ENCODE measurements at regions not wholly inside any gene's neighbourhood (a gene's known extent, or its start where the extent isn't known, plus 50 kb on each side); places are given as distances from the start of the nearest gene placed in this dataset.

GRCh38 chrX:12010436-12010835, 127.8 kb upstream of the FRMPD4 start:
- Histone ChIP-seq H3K4me3 (ENCODE audit: low read depth, low read length) (no peak overlapping the region), H3K36me3 (ENCODE audit: control insufficient read depth, insufficient read depth, low read length) (no peaks in the 10 kb centered on the region), H3K27me3 (replicated peaks; ENCODE audit: control insufficient read depth, insufficient read depth, low read length) (no peaks in the 10 kb centered on the region), H3K9me3 (no peaks in the 10 kb centered on the region), H3K4me1 (no peaks in the 10 kb centered on the region)
- no peaks in the 10 kb centered on the region for H3K9me3 Mint-ChIP-seq (ENCODE audit: unreplicated experiment)
- H3K4me1 Mint-ChIP-seq (ENCODE audit: low read depth, unreplicated experiment), result peaks cover 6% of the 10 kb centered on the region
- intact Hi-C loops (cut with micrococcal nuclease; ENCODE audit: unreplicated experiment), result no loop called here
- CTCF ChIA-PET, result no interaction called here
- TF ChIP-seq, protein P1, sequence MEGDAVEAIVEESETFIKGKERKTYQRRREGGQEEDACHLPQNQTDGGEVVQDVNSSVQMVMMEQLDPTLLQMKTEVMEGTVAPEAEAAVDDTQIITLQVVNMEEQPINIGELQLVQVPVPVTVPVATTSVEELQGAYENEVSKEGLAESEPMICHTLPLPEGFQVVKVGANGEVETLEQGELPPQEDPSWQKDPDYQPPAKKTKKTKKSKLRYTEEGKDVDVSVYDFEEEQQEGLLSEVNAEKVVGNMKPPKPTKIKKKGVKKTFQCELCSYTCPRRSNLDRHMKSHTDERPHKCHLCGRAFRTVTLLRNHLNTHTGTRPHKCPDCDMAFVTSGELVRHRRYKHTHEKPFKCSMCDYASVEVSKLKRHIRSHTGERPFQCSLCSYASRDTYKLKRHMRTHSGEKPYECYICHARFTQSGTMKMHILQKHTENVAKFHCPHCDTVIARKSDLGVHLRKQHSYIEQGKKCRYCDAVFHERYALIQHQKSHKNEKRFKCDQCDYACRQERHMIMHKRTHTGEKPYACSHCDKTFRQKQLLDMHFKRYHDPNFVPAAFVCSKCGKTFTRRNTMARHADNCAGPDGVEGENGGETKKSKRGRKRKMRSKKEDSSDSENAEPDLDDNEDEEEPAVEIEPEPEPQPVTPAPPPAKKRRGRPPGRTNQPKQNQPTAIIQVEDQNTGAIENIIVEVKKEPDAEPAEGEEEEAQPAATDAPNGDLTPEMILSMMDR (IDR thresholded peaks at IDR 0.05; ENCODE audit: insufficient read depth in 1 of 2, low read depth in 1 of 2, low read length in 1 of 2, severe bottlenecking in 1 of 2, unreplicated experiment in 1 of 2), result no peak
- H3K27ac Mint-ChIP-seq (ENCODE audit: unreplicated experiment), result no peak overlapping the region
- no peaks in the 10 kb centered on the region for H3K27me3 Mint-ChIP-seq (ENCODE audit: insufficient read depth, unreplicated experiment)
- no peak for DNase-seq
- POLR2A ChIA-PET, result no interaction called here
- no TSS peak for BruUV-seq (replicated peaks)
- H3K4me3 Mint-ChIP-seq (ENCODE audit: unreplicated experiment), result no peak overlapping the region
- H3K36me3 Mint-ChIP-seq (ENCODE audit: insufficient read depth, unreplicated experiment), result no peaks in the 10 kb centered on the region

GRCh38 chrX:12011075-12011474, 127.2 kb upstream of the FRMPD4 start:
- Mint-ChIP-seq H3K27ac (ENCODE audit: unreplicated experiment) (no peak overlapping the region), H3K27me3 (ENCODE audit: insufficient read depth, unreplicated experiment) (peaks cover 2% of the 10 kb centered on the region), H3K9me3 (ENCODE audit: unreplicated experiment) (no peaks in the 10 kb centered on the region), H3K4me1 (ENCODE audit: low read depth, unreplicated experiment) (peaks cover 6% of the 10 kb centered on the region), H3K4me3 (ENCODE audit: unreplicated experiment) (no peak overlapping the region), H3K36me3 (ENCODE audit: insufficient read depth, unreplicated experiment) (no peaks in the 10 kb centered on the region)
- ChIA-PET POLR2A (no interaction called here), CTCF (interaction anchor here (0.7 kb wide), 1 partner anchor 28 kb away, joined by 3 read pairs; no protein-coding TSS in a partner anchor)
- DNase-seq, result no peak
- TF ChIP-seq, protein P1 (IDR thresholded peaks at IDR 0.05; ENCODE audit: insufficient read depth in 1 of 2, low read depth in 1 of 2, low read length in 1 of 2, severe bottlenecking in 1 of 2, unreplicated experiment in 1 of 2), result no peak
- Histone ChIP-seq H3K4me3 (ENCODE audit: low read depth, low read length) (no peak overlapping the region), H3K36me3 (ENCODE audit: control insufficient read depth, insufficient read depth, low read length) (no peaks in the 10 kb centered on the region), H3K9me3 (no peaks in the 10 kb centered on the region), H3K4me1 (no peaks in the 10 kb centered on the region), H3K27me3 (replicated peaks; ENCODE audit: control insufficient read depth, insufficient read depth, low read length) (no peaks in the 10 kb centered on the region)
- BruUV-seq (replicated peaks), result no TSS peak
- intact Hi-C loops (cut with micrococcal nuclease; ENCODE audit: unreplicated experiment), result no loop called here

GRCh38 chrX:12013211-12013618, 125.1 kb upstream of the FRMPD4 start:
- BruUV-seq (replicated peaks), result no TSS peak
- H3K4me1 Mint-ChIP-seq (ENCODE audit: low read depth, unreplicated experiment), result peaks cover 6% of the 10 kb centered on the region
- peaks cover 2% of the 10 kb centered on the region for H3K27me3 Mint-ChIP-seq (ENCODE audit: insufficient read depth, unreplicated experiment)
- H3K9me3 ChIP-seq, result no peaks in the 10 kb centered on the region
- no peaks in the 10 kb centered on the region for H3K4me1 ChIP-seq
- no peaks in the 10 kb centered on the region for H3K36me3 ChIP-seq (ENCODE audit: control insufficient read depth, insufficient read depth, low read length)
- no peak overlapping the region for H3K27ac Mint-ChIP-seq (ENCODE audit: unreplicated experiment)
- DNase-seq, result no peak
- H3K4me3 ChIP-seq (ENCODE audit: low read depth, low read length), result no peak overlapping the region
- no peaks in the 10 kb centered on the region for H3K9me3 Mint-ChIP-seq (ENCODE audit: unreplicated experiment)
- TF ChIP-seq, protein P1 (IDR thresholded peaks at IDR 0.05; ENCODE audit: insufficient read depth in 1 of 2, low read depth in 1 of 2, low read length in 1 of 2, severe bottlenecking in 1 of 2, unreplicated experiment in 1 of 2), result no peak
- no peak overlapping the region for H3K4me3 Mint-ChIP-seq (ENCODE audit: unreplicated experiment)
- H3K36me3 Mint-ChIP-seq (ENCODE audit: insufficient read depth, unreplicated experiment), result no peaks in the 10 kb centered on the region
- ChIA-PET POLR2A (no interaction called here), CTCF (no interaction called here)
- H3K27me3 ChIP-seq (replicated peaks; ENCODE audit: control insufficient read depth, insufficient read depth, low read length), result no peaks in the 10 kb centered on the region
- intact Hi-C loops (cut with micrococcal nuclease; ENCODE audit: unreplicated experiment), result no loop called here

Measured in Caco-2 (cell line).